Activated CD4-positive, alpha-beta T cell treated with anti-CD3 and anti-CD28 coated beads, Interleukin-2, amount 10 ng/mL, durations not matched to agents 7 days and 5 days (primary cell): ENCODE measurements at regions not wholly inside any gene's neighbourhood (a gene's known extent, or its start where the extent isn't known, plus 50 kb on each side); places are given as distances from the start of the nearest gene placed in this dataset.

Experiments
- CTCF ChIA-PET: fragments of 350-600 bp; sonication (Branson Sonifier 250); formaldehyde crosslinking; loops from one replicate; lab custom pipeline; 2021; ENCODE audit warnings: antibody characterized with exemption; lab: Charles Lee
- POLR2A ChIA-PET: fragments of 350-600 bp; sonication (Branson Sonifier 250); formaldehyde crosslinking; loops from one replicate; lab custom pipeline; 2021; ENCODE audit warnings: antibody characterized with exemption; lab: Charles Lee
- DNase-seq: peaks from one replicate; pipeline ENCODE4 v3.0.0-alpha.2; 2020
- H3K27ac Mint-ChIP-seq: one replicate; pipeline ENCODE4 v1.8.0; 2021; ENCODE audit warnings: mild to moderate bottlenecking, moderate library complexity, mixed read lengths
- H3K27me3 Mint-ChIP-seq: one replicate; pipeline ENCODE4 v1.8.0; 2021; ENCODE audit warnings: mixed read lengths
- H3K36me3 Mint-ChIP-seq: one replicate; pipeline ENCODE4 v1.8.0; 2021; ENCODE audit warnings: low read depth, mixed read lengths
- H3K4me1 Mint-ChIP-seq: one replicate; pipeline ENCODE4 v1.8.0; 2021; ENCODE audit warnings: mixed read lengths
- H3K4me3 Mint-ChIP-seq: one replicate; pipeline ENCODE4 v1.8.0; 2021; ENCODE audit warnings: mild to moderate bottlenecking, moderate library complexity, mixed read lengths
- H3K9me3 Mint-ChIP-seq: one replicate; pipeline ENCODE4 v1.8.0; 2021; ENCODE audit warnings: mixed read lengths

DNA sequence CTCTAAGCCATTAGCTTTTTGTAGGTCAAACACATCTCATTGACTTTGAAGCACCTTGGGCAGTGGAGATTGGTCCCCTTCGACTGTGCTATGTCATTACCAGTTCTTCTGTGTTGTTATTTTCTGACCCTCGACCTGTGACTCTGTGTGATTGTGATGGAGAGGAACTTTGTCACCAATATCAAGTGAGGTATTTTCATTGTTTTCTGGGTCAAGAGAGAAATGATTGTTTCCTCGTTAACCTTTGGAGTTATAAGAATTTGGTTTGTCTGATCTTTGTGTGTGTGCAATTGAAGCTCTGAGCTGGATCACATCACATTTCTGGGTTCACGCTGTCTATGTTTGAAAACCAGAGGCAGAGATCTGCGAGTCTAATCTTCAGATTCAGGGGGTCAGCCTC, 432.2 kb upstream of the KLF6 start:
- no peak overlapping the region for H3K4me3 Mint-ChIP-seq
- ChIA-PET POLR2A (no interaction called here), CTCF (interaction anchor here (1.4 kb wide), 1 partner anchor 36 kb away, joined by 3 read pairs; no protein-coding TSS in a partner anchor)
- no peak overlapping the region for H3K27ac Mint-ChIP-seq
- peaks cover 7% of the 10 kb centered on the region for H3K27me3 Mint-ChIP-seq
- H3K36me3 Mint-ChIP-seq, result no peaks in the 10 kb centered on the region
- no peak for DNase-seq
- H3K4me1 Mint-ChIP-seq, result no peaks in the 10 kb centered on the region
- no peaks in the 10 kb centered on the region for H3K9me3 Mint-ChIP-seq

DNA sequence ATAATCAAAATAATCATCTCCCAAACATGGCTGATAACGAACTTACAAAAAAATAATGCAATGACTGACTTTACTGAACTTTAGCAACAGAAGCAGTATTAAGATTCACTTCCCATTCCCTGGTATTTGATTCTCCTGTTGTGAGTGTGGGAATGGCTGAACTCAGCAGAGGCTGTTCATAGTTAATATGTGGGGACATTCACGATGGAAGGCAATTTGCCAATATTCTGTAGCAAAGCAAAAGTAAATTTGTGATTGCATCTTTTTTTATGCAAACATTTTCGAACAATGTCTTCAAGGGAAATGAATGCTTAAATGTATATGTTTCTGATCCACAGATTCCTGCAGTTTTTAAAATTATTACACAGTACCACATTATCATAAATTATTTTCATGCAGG, 431.7 kb upstream of the KLF6 start:
- no peak for DNase-seq
- no peaks in the 10 kb centered on the region for H3K9me3 Mint-ChIP-seq
- CTCF ChIA-PET, result no interaction called here
- no peaks in the 10 kb centered on the region for H3K4me1 Mint-ChIP-seq
- H3K4me3 Mint-ChIP-seq, result no peak overlapping the region
- peaks cover 7% of the 10 kb centered on the region for H3K27me3 Mint-ChIP-seq
- no peaks in the 10 kb centered on the region for H3K36me3 Mint-ChIP-seq
- H3K27ac Mint-ChIP-seq, result no peak overlapping the region
- POLR2A ChIA-PET, result no interaction called here

DNA sequence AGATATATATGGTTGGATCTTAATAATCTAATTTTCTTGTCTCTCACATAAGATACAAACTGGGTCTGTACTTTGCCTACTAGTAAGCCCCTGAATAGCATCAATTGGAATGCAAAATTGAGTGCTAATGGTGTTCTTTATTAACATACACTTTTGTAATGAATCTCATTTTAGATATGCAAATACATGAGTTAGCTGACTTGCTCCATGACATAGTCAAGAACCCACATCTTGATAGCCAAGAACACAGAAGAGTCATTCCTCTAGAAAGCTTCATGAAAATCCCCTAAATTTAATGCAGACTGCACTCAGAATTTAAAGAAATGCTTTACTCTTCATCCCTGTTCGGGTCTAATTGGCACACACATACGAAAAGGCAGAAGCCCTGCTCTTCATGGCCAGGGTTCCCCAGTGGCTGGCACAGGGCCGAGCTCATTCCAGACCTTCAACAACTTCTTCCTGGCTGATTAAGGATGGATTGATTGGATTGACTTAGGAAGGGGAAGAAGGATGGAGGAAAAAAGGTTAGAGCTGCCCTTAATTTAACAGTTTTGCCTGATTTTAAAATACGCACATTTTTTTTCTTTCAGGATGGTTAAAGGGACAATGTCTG, 431.1 kb upstream of the KLF6 start:
- Mint-ChIP-seq H3K4me3 (no peak overlapping the region), H3K27ac (no peak overlapping the region), H3K27me3 (peaks cover 7% of the 10 kb centered on the region), H3K9me3 (no peaks in the 10 kb centered on the region), H3K4me1 (no peaks in the 10 kb centered on the region), H3K36me3 (no peaks in the 10 kb centered on the region)
- ChIA-PET POLR2A (no interaction called here), CTCF (no interaction called here)
- no peak for DNase-seq

DNA sequence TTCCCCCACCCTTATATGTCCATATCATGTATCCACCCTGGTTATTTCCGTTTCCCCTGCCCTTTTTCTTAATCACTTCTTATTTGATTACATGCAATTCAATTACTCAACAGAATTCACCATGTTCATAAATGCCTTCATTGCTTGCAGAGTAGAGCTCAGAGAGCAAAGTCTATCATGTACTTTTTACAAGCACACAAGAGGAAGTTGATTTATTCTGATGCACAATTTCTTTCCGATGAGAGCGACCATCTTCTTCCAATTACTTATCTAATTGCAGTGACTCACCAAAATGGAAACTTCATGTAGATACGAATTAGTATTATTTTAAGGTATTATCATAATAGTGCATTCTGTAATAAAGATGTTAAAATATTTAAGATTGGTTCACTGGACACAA, 430.5 kb upstream of the KLF6 start:
- H3K36me3 Mint-ChIP-seq, result no peaks in the 10 kb centered on the region
- CTCF ChIA-PET, result interaction anchor here (1.1 kb wide), 1 partner anchor 16 kb away, joined by 4 read pairs; no protein-coding TSS in a partner anchor
- H3K4me3 Mint-ChIP-seq, result no peak overlapping the region
- peaks cover 7% of the 10 kb centered on the region for H3K27me3 Mint-ChIP-seq
- POLR2A ChIA-PET, result no interaction called here
- DNase-seq, result no peak
- H3K27ac Mint-ChIP-seq, result no peak overlapping the region
- no peaks in the 10 kb centered on the region for H3K9me3 Mint-ChIP-seq
- no peaks in the 10 kb centered on the region for H3K4me1 Mint-ChIP-seq

DNA sequence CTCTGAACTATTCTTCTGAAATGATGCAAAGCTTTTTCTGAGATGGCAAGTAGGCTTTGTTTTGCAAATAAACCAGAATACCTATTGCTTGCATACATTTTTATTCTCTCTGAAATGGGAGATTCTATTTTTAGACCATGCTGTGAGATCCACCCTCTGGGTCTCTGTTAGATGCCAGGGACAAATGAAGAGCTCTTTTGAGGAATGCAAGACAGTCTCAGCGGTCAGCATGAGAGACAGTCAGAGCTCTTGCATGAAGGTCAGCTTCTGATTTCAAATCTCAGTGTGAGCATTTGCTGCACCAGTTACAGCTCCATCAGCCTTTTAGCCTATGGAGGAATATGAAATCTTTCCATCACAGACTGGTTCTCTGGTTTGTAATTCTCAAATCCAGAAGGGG, 429.9 kb upstream of the KLF6 start:
- no peak for DNase-seq
- Mint-ChIP-seq H3K27me3 (peaks cover 7% of the 10 kb centered on the region), H3K4me1 (no peaks in the 10 kb centered on the region), H3K4me3 (no peak overlapping the region), H3K9me3 (no peaks in the 10 kb centered on the region), H3K36me3 (no peaks in the 10 kb centered on the region), H3K27ac (no peak overlapping the region)
- ChIA-PET CTCF (interaction anchor here (0.7 to 1.1 kb wide), 2 partner anchors 14 to 17 kb away, joined by 3 to 4 read pairs; no protein-coding TSS in a partner anchor), POLR2A (no interaction called here)

DNA sequence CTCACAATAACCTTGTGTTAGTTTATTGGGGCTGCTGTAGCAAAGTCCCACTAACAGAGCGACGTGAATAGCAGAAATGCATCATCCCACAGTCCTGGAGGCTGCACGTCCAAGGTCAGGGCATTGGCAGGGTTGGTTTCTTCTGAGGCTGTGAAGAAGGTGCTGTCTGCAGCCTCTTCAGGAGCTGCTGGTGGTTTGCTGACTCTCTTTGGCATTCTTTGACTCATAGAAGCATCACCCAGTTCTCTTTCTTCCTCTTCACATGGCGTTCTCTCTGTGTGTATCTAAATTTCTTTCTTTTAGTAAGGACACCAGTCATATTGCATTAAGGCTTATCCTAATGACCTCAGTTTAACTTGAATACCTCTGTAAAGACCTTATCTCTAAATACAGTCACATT, 428.4 kb upstream of the KLF6 start:
- no peaks in the 10 kb centered on the region for H3K4me1 Mint-ChIP-seq
- H3K9me3 Mint-ChIP-seq, result no peaks in the 10 kb centered on the region
- no peak overlapping the region for H3K4me3 Mint-ChIP-seq
- no peak overlapping the region for H3K27ac Mint-ChIP-seq
- POLR2A ChIA-PET, result no interaction called here
- CTCF ChIA-PET, result no interaction called here
- no peak for DNase-seq
- H3K27me3 Mint-ChIP-seq, result peaks cover 8% of the 10 kb centered on the region
- no peaks in the 10 kb centered on the region for H3K36me3 Mint-ChIP-seq

DNA sequence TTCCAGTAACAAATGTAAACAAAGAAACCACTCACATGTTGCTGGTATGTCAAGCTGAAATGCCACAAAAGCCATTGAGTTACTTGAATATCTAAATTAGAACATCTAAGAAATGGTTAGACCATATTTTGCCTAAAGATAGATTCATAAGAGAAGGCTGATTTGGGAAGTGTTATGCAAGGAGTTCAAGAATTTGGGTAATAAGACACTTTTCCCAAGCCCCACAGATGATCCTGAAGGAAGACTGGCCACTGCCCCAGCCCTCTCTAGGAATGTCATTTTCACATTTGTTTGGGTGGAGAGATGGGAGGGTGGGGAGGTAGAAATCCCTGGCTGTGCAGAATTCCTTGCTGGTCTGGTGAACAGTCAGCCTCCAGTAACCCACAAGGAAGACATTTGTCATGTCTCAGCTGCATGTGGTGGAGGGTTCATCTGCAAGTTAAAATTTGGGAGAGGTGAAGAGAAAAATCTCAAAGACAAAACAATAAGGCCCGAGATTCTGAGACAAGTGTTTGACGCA, 427.2 kb upstream of the KLF6 start:
- CTCF ChIA-PET, result no interaction called here
- H3K9me3 Mint-ChIP-seq, result no peaks in the 10 kb centered on the region

DNA sequence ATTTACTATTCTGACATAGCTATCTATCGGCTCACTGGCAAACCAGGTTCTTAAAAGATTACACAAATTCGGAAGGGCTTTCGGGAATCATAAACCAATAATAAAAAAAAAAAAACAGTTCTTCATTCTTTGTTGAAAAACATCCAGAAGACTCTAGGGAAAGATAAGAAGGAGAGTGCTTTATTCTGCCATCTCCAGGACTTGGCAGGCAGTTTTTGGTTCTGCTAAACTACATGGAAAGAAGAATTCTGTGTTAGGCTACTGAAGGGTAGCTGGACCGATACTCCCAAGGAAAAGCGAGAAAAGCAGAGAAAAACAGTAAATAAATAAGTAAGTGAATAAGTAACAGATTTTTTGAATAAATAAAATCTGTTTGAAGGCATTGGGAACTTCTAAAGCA, 423.5 kb upstream of the KLF6 start:
- no peak overlapping the region for H3K4me3 Mint-ChIP-seq
- ChIA-PET POLR2A (interaction anchor here (0.7 kb wide), 1 partner anchor 21 kb away, joined by 6 read pairs; no protein-coding TSS in a partner anchor), CTCF (no interaction called here)
- DNase-seq, result no peak
- H3K36me3 Mint-ChIP-seq, result no peaks in the 10 kb centered on the region
- H3K9me3 Mint-ChIP-seq, result no peaks in the 10 kb centered on the region
- peaks cover 11% of the 10 kb centered on the region for H3K27me3 Mint-ChIP-seq
- no peaks in the 10 kb centered on the region for H3K4me1 Mint-ChIP-seq
- H3K27ac Mint-ChIP-seq, result no peak overlapping the region

More for the DNA sequence above, 427.2 kb upstream of the KLF6 start:
- peaks cover 15% of the 10 kb centered on the region for H3K27me3 Mint-ChIP-seq
- H3K4me3 Mint-ChIP-seq, result no peak overlapping the region
- H3K27ac Mint-ChIP-seq, result no peak overlapping the region
- DNase-seq, result no peak
- H3K4me1 Mint-ChIP-seq, result no peaks in the 10 kb centered on the region
- H3K36me3 Mint-ChIP-seq, result no peaks in the 10 kb centered on the region
- POLR2A ChIA-PET, result no interaction called here

DNA sequence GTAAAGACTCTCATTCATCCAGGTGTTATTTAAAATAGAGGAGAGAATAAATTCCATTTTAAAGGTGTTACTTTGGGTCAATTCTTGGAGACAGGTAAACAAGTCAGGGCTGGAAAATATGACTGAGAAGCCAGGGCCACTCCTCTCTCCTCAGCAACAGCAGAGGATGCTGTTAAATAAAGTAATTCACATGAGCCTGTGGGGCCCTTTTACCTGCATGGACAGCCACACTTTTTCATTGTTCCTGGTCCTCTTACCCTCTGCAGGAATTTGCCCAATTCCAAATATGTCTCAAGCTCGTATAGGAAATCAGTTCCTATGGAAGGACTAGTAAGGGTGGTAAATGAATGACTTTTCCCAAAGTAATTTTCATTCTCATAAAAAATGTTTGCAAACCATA, 420.1 kb upstream of the KLF6 start:
- ChIA-PET POLR2A (no interaction called here), CTCF (no interaction called here)
- H3K4me1 Mint-ChIP-seq, result no peaks in the 10 kb centered on the region
- H3K27me3 Mint-ChIP-seq, result peaks cover 13% of the 10 kb centered on the region
- no peaks in the 10 kb centered on the region for H3K36me3 Mint-ChIP-seq
- DNase-seq, result no peak
- H3K9me3 Mint-ChIP-seq, result no peaks in the 10 kb centered on the region
- no peak overlapping the region for H3K27ac Mint-ChIP-seq
- H3K4me3 Mint-ChIP-seq, result no peak overlapping the region

DNA sequence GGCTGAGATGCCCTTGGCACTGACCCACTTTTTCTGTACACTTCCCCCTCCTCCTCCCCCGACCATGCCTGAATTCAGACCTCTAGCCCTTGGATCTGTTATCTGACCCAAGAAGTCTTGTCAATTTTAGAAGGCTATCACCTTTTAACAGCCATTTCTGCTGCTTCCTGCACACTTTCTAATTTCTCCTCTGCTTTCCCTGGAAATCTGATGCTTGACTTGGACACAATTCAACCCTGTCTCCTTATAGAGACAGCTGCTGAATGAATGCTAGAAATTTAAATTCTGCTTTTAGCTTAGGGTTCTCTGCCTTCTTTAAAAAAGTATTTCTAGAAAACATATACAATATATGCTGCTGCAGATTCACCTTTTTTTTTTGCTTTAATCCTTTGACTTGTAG, 417.9 kb upstream of the KLF6 start:
- Mint-ChIP-seq H3K4me3 (no peak overlapping the region), H3K4me1 (no peaks in the 10 kb centered on the region), H3K9me3 (no peaks in the 10 kb centered on the region), H3K36me3 (no peaks in the 10 kb centered on the region), H3K27ac (no peak overlapping the region), H3K27me3 (peaks cover 5% of the 10 kb centered on the region)
- ChIA-PET POLR2A (no interaction called here), CTCF (no interaction called here)
- DNase-seq, result no peak

DNA sequence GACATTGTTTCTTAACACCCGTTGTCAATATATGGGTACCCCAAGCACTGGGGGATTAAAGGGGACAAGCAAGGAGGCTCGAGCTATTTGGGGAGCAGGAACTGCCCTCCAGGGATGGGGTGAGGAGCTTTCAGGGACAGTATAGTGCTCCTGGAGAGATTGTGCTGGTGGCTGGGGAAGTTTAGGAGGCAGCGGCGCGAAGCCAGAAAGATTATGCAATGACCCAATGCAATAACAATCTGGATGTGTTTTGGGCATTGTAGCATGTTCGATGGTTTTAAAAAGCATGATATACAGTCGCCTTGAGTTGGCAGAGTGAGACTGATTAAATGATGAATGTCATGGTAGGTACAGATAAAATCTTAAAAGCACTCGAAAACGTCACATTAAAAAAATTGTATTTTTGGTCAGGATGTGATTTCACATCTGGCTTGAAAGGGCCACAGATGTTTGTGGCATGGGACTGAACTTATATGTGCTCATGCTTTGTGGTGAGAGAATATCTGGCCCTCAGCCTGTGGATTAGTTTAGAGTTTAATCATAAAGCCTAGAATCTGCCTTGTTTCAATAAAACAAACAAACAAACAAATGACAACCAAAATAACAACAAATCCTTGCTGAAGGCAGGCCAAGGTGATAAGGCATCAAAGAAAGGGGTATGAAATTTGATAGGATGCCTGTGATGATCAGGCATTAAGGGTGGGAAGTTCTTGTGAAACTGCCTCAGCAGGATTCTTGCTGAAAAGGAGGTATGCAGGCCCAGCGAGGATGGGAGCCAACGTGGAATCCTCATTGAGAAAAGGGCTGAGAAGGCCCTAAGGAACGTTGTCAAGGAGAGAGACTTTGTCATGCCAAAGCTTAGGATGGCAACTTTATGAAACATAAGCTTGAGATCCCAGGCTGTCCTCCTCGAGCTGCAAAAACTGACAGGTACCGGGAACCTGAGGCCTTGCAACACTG, 417.1 kb upstream of the KLF6 start:
- DNase-seq, result no peak
- Mint-ChIP-seq H3K36me3 (no peaks in the 10 kb centered on the region), H3K4me3 (no peak overlapping the region), H3K9me3 (no peaks in the 10 kb centered on the region), H3K27ac (no peak overlapping the region), H3K4me1 (no peaks in the 10 kb centered on the region), H3K27me3 (peaks cover 2% of the 10 kb centered on the region)
- CTCF ChIA-PET, result no interaction called here
- POLR2A ChIA-PET, result no interaction called here

DNA sequence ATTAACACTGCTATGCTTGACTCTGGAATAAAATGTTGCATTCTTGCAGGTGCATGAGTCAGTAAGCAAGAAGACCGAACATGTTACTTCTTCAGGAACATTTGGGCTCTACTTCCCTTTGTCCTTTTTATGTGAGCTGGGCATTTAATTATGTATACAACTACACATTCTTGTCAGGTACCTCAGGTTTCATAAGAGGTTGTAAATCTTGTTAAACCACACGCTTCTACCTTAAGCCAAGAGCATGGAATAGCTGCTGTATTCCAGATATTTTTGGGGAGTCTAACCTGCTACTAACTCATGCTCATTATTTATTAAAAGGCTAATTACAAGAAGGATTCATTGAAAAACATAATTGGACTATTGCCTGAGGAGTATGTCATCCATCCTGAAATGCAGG, 414.2 kb upstream of the KLF6 start:
- Mint-ChIP-seq H3K36me3 (no peaks in the 10 kb centered on the region), H3K9me3 (no peaks in the 10 kb centered on the region), H3K27ac (no peak overlapping the region), H3K4me1 (no peaks in the 10 kb centered on the region), H3K27me3 (peaks cover 2% of the 10 kb centered on the region), H3K4me3 (no peak overlapping the region)
- ChIA-PET CTCF (no interaction called here), POLR2A (no interaction called here)
- DNase-seq, result no peak

DNA sequence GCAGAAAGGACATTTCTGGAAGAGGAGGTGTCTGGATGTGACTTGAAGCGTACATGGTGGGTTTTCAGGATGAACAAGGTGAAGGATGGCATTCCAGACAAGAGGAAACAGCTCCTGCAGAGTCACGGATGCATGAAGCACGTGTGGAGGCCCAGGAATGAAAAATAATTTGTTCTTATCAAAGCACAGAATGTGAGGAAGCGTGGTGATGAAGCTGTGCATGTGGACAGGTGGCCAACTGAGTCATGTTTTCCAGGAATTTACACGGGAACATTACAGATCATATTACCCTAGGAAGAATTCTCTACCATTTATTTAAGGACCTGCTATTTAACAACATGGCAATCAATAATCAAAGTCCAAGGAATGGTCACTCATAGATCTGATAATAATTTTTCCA, 413.2 kb upstream of the KLF6 start:
- no peaks in the 10 kb centered on the region for H3K36me3 Mint-ChIP-seq
- no peak overlapping the region for H3K4me3 Mint-ChIP-seq
- no peak for DNase-seq
- peaks cover 2% of the 10 kb centered on the region for H3K27me3 Mint-ChIP-seq
- ChIA-PET CTCF (no interaction called here), POLR2A (no interaction called here)
- peaks cover 3% of the 10 kb centered on the region for H3K9me3 Mint-ChIP-seq
- no peak overlapping the region for H3K27ac Mint-ChIP-seq
- no peaks in the 10 kb centered on the region for H3K4me1 Mint-ChIP-seq
